Fibroblast of lung (primary cell): ENCODE measurements at regions not wholly inside any gene's neighbourhood (a gene's known extent, or its start where the extent isn't known, plus 50 kb on each side); places are given as distances from the start of the nearest gene placed in this dataset.

Source experiments
- EZH2 ChIP-seq: IDR thresholded peaks from 2 replicates; pipeline ENCODE4 v1.5.1; 2012; ENCODE audit warnings: low read length, control low read depth, mild to moderate bottlenecking; ENCODE audit errors: missing control alignments
- TF ChIP-seq, protein P1 (sequence below), 2 donors: IDR thresholded peaks in 1 of 2; conservative IDR thresholded peaks in 1 of 2; 1 replicate in 1 of 2; 2 replicates in 1 of 2; pipeline ENCODE4 v1.5.1; 2011 to 2012; ENCODE audit warnings: low read length in 2 of 2, control low read depth in 1 of 2, inconsistent platforms in 1 of 2, low read depth in 1 of 2, mild to moderate bottlenecking in 1 of 2

GRCh38 chr13:88031980-88032559, 360.9 kb downstream of the SLITRK5 start:
- TF ChIP-seq, protein P1, sequence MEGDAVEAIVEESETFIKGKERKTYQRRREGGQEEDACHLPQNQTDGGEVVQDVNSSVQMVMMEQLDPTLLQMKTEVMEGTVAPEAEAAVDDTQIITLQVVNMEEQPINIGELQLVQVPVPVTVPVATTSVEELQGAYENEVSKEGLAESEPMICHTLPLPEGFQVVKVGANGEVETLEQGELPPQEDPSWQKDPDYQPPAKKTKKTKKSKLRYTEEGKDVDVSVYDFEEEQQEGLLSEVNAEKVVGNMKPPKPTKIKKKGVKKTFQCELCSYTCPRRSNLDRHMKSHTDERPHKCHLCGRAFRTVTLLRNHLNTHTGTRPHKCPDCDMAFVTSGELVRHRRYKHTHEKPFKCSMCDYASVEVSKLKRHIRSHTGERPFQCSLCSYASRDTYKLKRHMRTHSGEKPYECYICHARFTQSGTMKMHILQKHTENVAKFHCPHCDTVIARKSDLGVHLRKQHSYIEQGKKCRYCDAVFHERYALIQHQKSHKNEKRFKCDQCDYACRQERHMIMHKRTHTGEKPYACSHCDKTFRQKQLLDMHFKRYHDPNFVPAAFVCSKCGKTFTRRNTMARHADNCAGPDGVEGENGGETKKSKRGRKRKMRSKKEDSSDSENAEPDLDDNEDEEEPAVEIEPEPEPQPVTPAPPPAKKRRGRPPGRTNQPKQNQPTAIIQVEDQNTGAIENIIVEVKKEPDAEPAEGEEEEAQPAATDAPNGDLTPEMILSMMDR (conservative IDR thresholded peaks at IDR 0.05 in 1 of 2, IDR thresholded peaks at IDR 0.05 in 1 of 2; ENCODE audit: low read depth in 1 of 2, low read length in 2 of 2): no peak
- no peak for TF ChIP-seq EZH2
